ENCODE measurements at regions not wholly inside any gene's neighbourhood (a gene's known extent, or its start where the extent isn't known, plus 50 kb on each side); places are given as distances from the start of the nearest gene placed in this dataset.
A peak's percentile ranks its signal among the peaks of the same experiment; 100 is the strongest.

GRCh38 chr7:52512656-52513055, 522.8 kb upstream of the POM121L12 start:
- H3K27me3 ChIP-seq (ENCODE audit: low read length) = no peaks in the 10 kb centered on the region
- no peak overlapping the region for H3K4me2 ChIP-seq (ENCODE audit: low read depth, low read length, poor library complexity, severe bottlenecking)
- no peaks in the 10 kb centered on the region for H3K79me2 ChIP-seq (ENCODE audit: insufficient read depth, low read length)
- TF ChIP-seq CTCF (IDR thresholded peaks at IDR 0.05; ENCODE audit: insufficient read depth, low read length, poor library complexity, severe bottlenecking) (no peak), EZH2phosphoT487 (conservative IDR thresholded peaks at IDR 0.05; ENCODE audit: low read length) (no peak)
- no peak overlapping the region for H3K27ac ChIP-seq (ENCODE audit: low read depth, low read length)
- no peak overlapping the region for H3K4me3 ChIP-seq (ENCODE audit: insufficient read depth, low read length, poor library complexity, severe bottlenecking)
- H4K20me1 ChIP-seq (ENCODE audit: low read depth, low read length) = no peaks in the 10 kb centered on the region
- no peaks in the 10 kb centered on the region for H3K9me3 ChIP-seq (ENCODE audit: insufficient read depth, low read length)
- H3K36me3 ChIP-seq (ENCODE audit: low read length) = no peaks in the 10 kb centered on the region
- H2AFZ ChIP-seq (ENCODE audit: low read depth, low read length, severe bottlenecking) = peak overlapping the region; percentile 25
- no peaks in the 10 kb centered on the region; the same call in 1 of the 2 replicates for H3F3A ChIP-seq (ENCODE audit: insufficient read depth)
- H3K9ac ChIP-seq (ENCODE audit: low read length) = no peak overlapping the region
- H3K9me2 ChIP-seq (replicated peaks; ENCODE audit: insufficient read depth, low read length) = no peaks in the 10 kb centered on the region

- Histone ChIP-seq H3F3A (ENCODE audit: insufficient read depth) (peaks cover 4% of the 10 kb centered on the region; the same call in 1 of the 2 replicates), H3K4me3 (ENCODE audit: insufficient read depth, low read length, poor library complexity, severe bottlenecking) (no peak overlapping the region), H3K4me2 (ENCODE audit: low read depth, low read length, poor library complexity, severe bottlenecking) (peak overlapping the region; percentile 47), H3K36me3 (ENCODE audit: low read length) (no peaks in the 10 kb centered on the region), H3K27ac (ENCODE audit: low read depth, low read length) (peak overlapping the region; percentile 83), H3K27me3 (ENCODE audit: low read length) (no peaks in the 10 kb centered on the region), H3K9me3 (ENCODE audit: insufficient read depth, low read length) (no peaks in the 10 kb centered on the region), H3K9me2 (replicated peaks; ENCODE audit: insufficient read depth, low read length) (no peaks in the 10 kb centered on the region), H2AFZ (ENCODE audit: low read depth, low read length, severe bottlenecking) (no peak overlapping the region), H3K79me2 (ENCODE audit: insufficient read depth, low read length) (no peaks in the 10 kb centered on the region), H3K9ac (ENCODE audit: low read length) (0 out of 2 replicates have a peak overlapping the region, but pooled peaks have one; percentile 8), H4K20me1 (ENCODE audit: low read depth, low read length) (no peaks in the 10 kb centered on the region)
- TF ChIP-seq EZH2phosphoT487 (conservative IDR thresholded peaks at IDR 0.05; ENCODE audit: low read length) (no peak), CTCF (IDR thresholded peaks at IDR 0.05; ENCODE audit: insufficient read depth, low read length, poor library complexity, severe bottlenecking) (no peak)
Observed at GRCh38 chr7:52507546-52508255, 527.7 kb upstream of the POM121L12 start.

GRCh38 chr7:52506325-52506724, 529.1 kb upstream of the POM121L12 start:
- no peaks in the 10 kb centered on the region for H3K9me3 ChIP-seq (ENCODE audit: insufficient read depth, low read length)
- H3K79me2 ChIP-seq (ENCODE audit: insufficient read depth, low read length) = no peaks in the 10 kb centered on the region
- no peaks in the 10 kb centered on the region for H4K20me1 ChIP-seq (ENCODE audit: low read depth, low read length)
- peak overlapping the region; percentile 11; the same call in 1 of the 2 replicates for H3K9ac ChIP-seq (ENCODE audit: low read length)
- no peak overlapping the region for H2AFZ ChIP-seq (ENCODE audit: low read depth, low read length, severe bottlenecking)
- peak overlapping the region; percentile 83 for H3K27ac ChIP-seq (ENCODE audit: low read depth, low read length)
- TF ChIP-seq CTCF (IDR thresholded peaks at IDR 0.05; ENCODE audit: insufficient read depth, low read length, poor library complexity, severe bottlenecking) (no peak), EZH2phosphoT487 (conservative IDR thresholded peaks at IDR 0.05; ENCODE audit: low read length) (no peak)
- peak overlapping the region; percentile 33 for H3K4me2 ChIP-seq (ENCODE audit: low read depth, low read length, poor library complexity, severe bottlenecking)
- H3K27me3 ChIP-seq (ENCODE audit: low read length) = no peaks in the 10 kb centered on the region
- no peaks in the 10 kb centered on the region for H3K9me2 ChIP-seq (replicated peaks; ENCODE audit: insufficient read depth, low read length)
- H3F3A ChIP-seq (ENCODE audit: insufficient read depth) = peaks cover 4% of the 10 kb centered on the region; the same call in 1 of the 2 replicates
- H3K36me3 ChIP-seq (ENCODE audit: low read length) = no peaks in the 10 kb centered on the region
- H3K4me3 ChIP-seq (ENCODE audit: insufficient read depth, low read length, poor library complexity, severe bottlenecking) = no peak overlapping the region
